ENCODE measurements at regions not wholly inside any gene's neighbourhood (a gene's known extent, or its start where the extent isn't known, plus 50 kb on each side); places are given as distances from the start of the nearest gene placed in this dataset.

DNA sequence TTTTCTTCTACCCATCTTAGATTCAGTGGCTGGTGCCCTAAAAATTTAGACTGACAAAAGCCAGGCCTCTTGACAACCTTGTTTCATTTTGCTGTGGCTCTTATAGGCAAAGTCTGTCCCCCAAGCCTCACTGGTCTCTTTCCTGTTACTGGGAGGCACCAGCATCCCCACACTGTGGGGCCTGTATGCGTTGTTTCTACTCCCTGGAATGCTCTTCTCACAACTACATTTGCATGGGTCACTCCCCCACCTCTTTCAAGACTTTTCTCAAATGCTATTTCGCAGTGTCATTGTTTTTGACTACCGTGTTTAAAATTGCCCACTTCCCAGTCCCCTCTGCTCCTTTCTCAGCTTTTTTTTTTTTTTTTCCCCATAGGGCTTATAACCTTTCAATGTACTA is 108.7 kb upstream of the DGKB start:
- TF ChIP-seq POLR2AphosphoS5 (IDR thresholded peaks at IDR 0.05; ENCODE audit: low read depth, low read length) (no peak), TAF1 (IDR thresholded peaks at IDR 0.05; ENCODE audit: low read depth, low read length) (no peak), POLR2A (IDR thresholded peaks at IDR 0.05; ENCODE audit: low read depth, low read length) (no peak), PAX5 (IDR thresholded peaks at IDR 0.05; ENCODE audit: insufficient read depth, low read length, severe bottlenecking) (no peak), SPI1 (IDR thresholded peaks at IDR 0.05; ENCODE audit: low read depth, low read length) (no peak), POU2F2 (IDR thresholded peaks at IDR 0.05; ENCODE audit: low read depth, low read length) (no peak)

Data from GM12891 (cell line).